H9 (cell line): ENCODE measurements at regions not wholly inside any gene's neighbourhood (a gene's known extent, or its start where the extent isn't known, plus 50 kb on each side); places are given as distances from the start of the nearest gene placed in this dataset.
A peak's percentile ranks its signal among the peaks of the same experiment; 100 is the strongest.

Experiments used
- DNase-seq: peaks from one replicate; pipeline ENCODE4 v3.0.0-alpha.2; 2017
- H2AFZ ChIP-seq: one replicate; pipeline ENCODE4 v1.6.1; 2013; ENCODE audit warnings: mild to moderate bottlenecking, low read length, control low read depth, moderate library complexity
- H2AK5ac ChIP-seq: 2 replicates; pipeline ENCODE4 v1.6.1; 2013; ENCODE audit warnings: low read length, control low read depth, mixed read lengths; ENCODE audit not compliant: insufficient read length
- H2BK120ac ChIP-seq: one replicate; pipeline ENCODE4 v1.6.1; 2013; ENCODE audit warnings: low read depth, mild to moderate bottlenecking, low read length, control low read depth, inconsistent platforms; ENCODE audit not compliant: poor library complexity, severe bottlenecking
- H2BK12ac ChIP-seq: 2 replicates; pipeline ENCODE4 v1.6.1; 2013; ENCODE audit warnings: low read length, control low read depth, mixed read lengths, low read depth; ENCODE audit not compliant: insufficient read length
- H2BK15ac ChIP-seq: 2 replicates; pipeline ENCODE4 v1.6.1; 2013; ENCODE audit warnings: low read depth, low read length, control low read depth
- H2BK20ac ChIP-seq: one replicate; pipeline ENCODE4 v1.6.1; 2013; ENCODE audit warnings: low read depth, mild to moderate bottlenecking, low read length, control low read depth, inconsistent platforms; ENCODE audit not compliant: poor library complexity, severe bottlenecking
- H2BK5ac ChIP-seq: 2 replicates; pipeline ENCODE4 v1.6.1; 2013; ENCODE audit warnings: low read length, control low read depth, mixed read lengths; ENCODE audit not compliant: insufficient read length
- H3K14ac ChIP-seq: 2 replicates; pipeline ENCODE4 v1.6.1; 2013; ENCODE audit warnings: low read length, control low read depth; ENCODE audit not compliant: insufficient read depth
- H3K18ac ChIP-seq: 2 replicates; pipeline ENCODE4 v1.6.1; 2013; ENCODE audit warnings: low read depth, mild to moderate bottlenecking, mixed read lengths, low read length, control low read depth; ENCODE audit not compliant: insufficient read length
- H3K23ac ChIP-seq: 2 replicates; pipeline ENCODE4 v1.6.1; 2013; ENCODE audit warnings: low read length, control low read depth, mixed read lengths, low read depth; ENCODE audit not compliant: insufficient read length
- H3K23me2 ChIP-seq: 2 replicates; pipeline ENCODE4 v1.6.1; 2013; ENCODE audit warnings: low read depth, mild to moderate bottlenecking, mixed read lengths, low read length, control low read depth; ENCODE audit not compliant: insufficient read length, poor library complexity, severe bottlenecking
- H3K27ac ChIP-seq: 2 replicates; pipeline ENCODE4 v1.5.1; 2013; ENCODE audit warnings: low read length, control low read depth, mixed read lengths, low read depth; ENCODE audit not compliant: insufficient read length
- H3K27me3 ChIP-seq: 2 replicates; pipeline ENCODE4 v1.6.1; 2013; ENCODE audit warnings: low read length, control low read depth, inconsistent platforms; ENCODE audit not compliant: insufficient read depth
- H3K4ac ChIP-seq: 2 replicates; pipeline ENCODE4 v1.6.1; 2013; ENCODE audit warnings: low read depth, mild to moderate bottlenecking, control low read depth, inconsistent platforms, low read length, moderate library complexity
- H3K4me1 ChIP-seq: 2 replicates; pipeline ENCODE4 v1.6.1; 2013; ENCODE audit warnings: low read length, control low read depth, inconsistent platforms; ENCODE audit not compliant: insufficient read depth
- H3K4me2 ChIP-seq: 2 replicates; pipeline ENCODE4 v1.6.1; 2013; ENCODE audit warnings: low read length, control low read depth, mixed read lengths; ENCODE audit not compliant: insufficient read length, insufficient read depth
- H3K56ac ChIP-seq: 2 replicates; pipeline ENCODE4 v1.6.1; 2013; ENCODE audit warnings: low read depth, mild to moderate bottlenecking, mixed read lengths, low read length, control low read depth; ENCODE audit not compliant: insufficient read length
- H3K79me1 ChIP-seq: 2 replicates; pipeline ENCODE4 v1.6.1; 2013; ENCODE audit warnings: low read depth, mild to moderate bottlenecking, moderate library complexity, low read length, control low read depth, inconsistent platforms; ENCODE audit not compliant: insufficient read depth, poor library complexity, severe bottlenecking
- H3K79me2 ChIP-seq: 2 replicates; pipeline ENCODE4 v1.6.1; 2013; ENCODE audit warnings: low read length, control low read depth, inconsistent platforms; ENCODE audit not compliant: insufficient read depth
- H3K9ac ChIP-seq: 2 replicates; pipeline ENCODE4 v1.6.1; 2013; ENCODE audit warnings: low read length, control low read depth, mixed read lengths; ENCODE audit not compliant: insufficient read length; ENCODE audit errors: extremely low read depth
- H3K9me3 ChIP-seq: one replicate; pipeline ENCODE4 v1.6.1; 2013; ENCODE audit warnings: low read depth, low read length, inconsistent platforms; ENCODE audit not compliant: control insufficient read depth
- H3T11ph ChIP-seq: one replicate; pipeline ENCODE4 v1.6.1; 2013; ENCODE audit warnings: mild to moderate bottlenecking, low read length, control low read depth, inconsistent platforms
- H4K20me1 ChIP-seq: one replicate; pipeline ENCODE4 v1.6.1; 2013; ENCODE audit not compliant: control insufficient read depth, insufficient read length, insufficient read depth
- H4K5ac ChIP-seq: 2 replicates; pipeline ENCODE4 v1.6.1; 2013; ENCODE audit warnings: low read depth, mild to moderate bottlenecking, mixed read lengths, low read length, control low read depth; ENCODE audit not compliant: insufficient read length
- H4K8ac ChIP-seq: replicated peaks from 2 replicates; pipeline ENCODE4 v1.6.1; 2013; ENCODE audit warnings: low read length, control low read depth, mixed read lengths, low read depth; ENCODE audit not compliant: insufficient read length
- H4K91ac ChIP-seq: 2 replicates; pipeline ENCODE4 v1.6.1; 2013; ENCODE audit warnings: low read depth, mild to moderate bottlenecking, moderate library complexity, mixed read lengths, low read length, control low read depth; ENCODE audit not compliant: insufficient read length
- H3K27ac Mint-ChIP-seq, 3 experiments: 2 replicates in 2 of 3; 3 replicates in 1 of 3; pipeline ENCODE4 v1.8.0; 2020 to 2021; ENCODE audit warnings: mixed read lengths in 3 of 3, mild to moderate bottlenecking in 1 of 3, moderate library complexity in 1 of 3
- H3K27me3 Mint-ChIP-seq: 2 replicates; pipeline ENCODE4 v1.8.0; 2021; ENCODE audit warnings: low read depth, mild to moderate bottlenecking, moderate library complexity, mixed read lengths
- H3K36me3 Mint-ChIP-seq, 3 experiments: 2 replicates in 2 of 3; 3 replicates in 1 of 3; pipeline ENCODE4 v1.8.0; 2020 to 2021; ENCODE audit warnings: low read depth in 3 of 3, mixed read lengths in 3 of 3; ENCODE audit not compliant: insufficient read depth in 1 of 3
- H3K4me1 Mint-ChIP-seq, 2 experiments: 2 replicates each; pipeline ENCODE4 v1.8.0; 2020; ENCODE audit warnings: mixed read lengths in 2 of 2
- H3K4me3 Mint-ChIP-seq, 2 experiments: 2 replicates in 1 of 2; 3 replicates in 1 of 2; pipeline ENCODE4 v1.8.0; 2020 to 2021; ENCODE audit warnings: mild to moderate bottlenecking in 2 of 2, mixed read lengths in 2 of 2, moderate library complexity in 1 of 2
- H3K9me3 Mint-ChIP-seq, 2 experiments: 2 replicates in 1 of 2; 3 replicates in 1 of 2; pipeline ENCODE4 v1.8.0; 2020; ENCODE audit warnings: mild to moderate bottlenecking in 2 of 2, mixed read lengths in 2 of 2, moderate library complexity in 1 of 2
- CTCF ChIP-seq: fragments of 200-600 bp; sonication (generic); conservative IDR thresholded peaks from 3 replicates; pipeline ENCODE4 v1.8.0; 2021; ENCODE audit warnings: antibody characterized with exemption, mild to moderate bottlenecking
- WGBS: extraction: QIAGEN DNeasy Blood & Tissue Kit; methylation state at CpG from one replicate; pipeline ENCODE4 v1.1.7; 2013; ENCODE audit warnings: missing lambda C conversion rate, low lambda C conversion rate, mixed read lengths; ENCODE audit not compliant: insufficient read length; ENCODE audit errors: extremely low coverage; 5-methylcytosine and 5-hydroxymethylcytosine counted together

- Mint-ChIP-seq H3K4me1 (peaks cover 40 to 41% of the 10 kb centered on the region in 2 experiments), H3K9me3 (no peaks in the 10 kb centered on the region), H3K36me3 (no peaks in the 10 kb centered on the region), H3K27me3 (peaks cover 5% of the 10 kb centered on the region), H3K27ac (peak overlapping the region in 1 of 3 experiments; percentile 76; a peak in 1 of 7 replicates), H3K4me3 (no peak overlapping the region)
- no peak overlapping the region for H3K27ac ChIP-seq
- no peak overlapping the region for H2BK20ac ChIP-seq
- no peak overlapping the region for H2AFZ ChIP-seq
- H3K4me1 ChIP-seq, result peaks cover 11% of the 10 kb centered on the region
- no peak overlapping the region for H3K14ac ChIP-seq
- H3K23ac ChIP-seq, result no peak overlapping the region
- H2BK15ac ChIP-seq, result no peak overlapping the region
- H3K56ac ChIP-seq, result no peak overlapping the region
- H3K27me3 ChIP-seq, result no peaks in the 10 kb centered on the region
- H3K9me3 ChIP-seq, result no peaks in the 10 kb centered on the region
- H4K5ac ChIP-seq, result no peak overlapping the region
- H3K79me1 ChIP-seq, result no peaks in the 10 kb centered on the region
- no peaks in the 10 kb centered on the region for H4K20me1 ChIP-seq
- no peak overlapping the region for H4K91ac ChIP-seq
- no peak overlapping the region for H2BK5ac ChIP-seq
- H3K23me2 ChIP-seq, result no peaks in the 10 kb centered on the region
- no peak overlapping the region for H2BK12ac ChIP-seq
- H3K18ac ChIP-seq, result no peak overlapping the region
- no peak for TF ChIP-seq CTCF
- no peak overlapping the region for H3K4me2 ChIP-seq
- H3K9ac ChIP-seq, result no peak overlapping the region
- WGBS, result no CpG with 5 or more reads among the region's 7 CpGs
- H2BK120ac ChIP-seq, result no peak overlapping the region
- H4K8ac ChIP-seq, result no peak overlapping the region
- no peak overlapping the region for H3T11ph ChIP-seq
- no peaks in the 10 kb centered on the region for H3K79me2 ChIP-seq
- no peak for DNase-seq
- no peak overlapping the region for H2AK5ac ChIP-seq
- no peak overlapping the region for H3K4ac ChIP-seq
Observed at GRCh38 chr15:62447742-62448141, 282.7 kb upstream of the C2CD4B start.
